GM21619 (cell line): ENCODE measurements at regions not wholly inside any gene's neighbourhood (a gene's known extent, or its start where the extent isn't known, plus 50 kb on each side); places are given as distances from the start of the nearest gene placed in this dataset.

Experiments
- ATAC-seq: cut with Tn5 transposase; IDR thresholded peaks from one replicate; pipeline ENCODE4 v1.9.1; 2021; ENCODE audit not compliant: unreplicated experiment

GRCh38 chr3:31137718-31138465, 243.4 kb upstream of the GADL1 start:
- ATAC-seq: no peak

GRCh38 chr3:31140470-31140869, 246.0 kb upstream of the GADL1 start:
- ATAC-seq: no peak

DNA sequence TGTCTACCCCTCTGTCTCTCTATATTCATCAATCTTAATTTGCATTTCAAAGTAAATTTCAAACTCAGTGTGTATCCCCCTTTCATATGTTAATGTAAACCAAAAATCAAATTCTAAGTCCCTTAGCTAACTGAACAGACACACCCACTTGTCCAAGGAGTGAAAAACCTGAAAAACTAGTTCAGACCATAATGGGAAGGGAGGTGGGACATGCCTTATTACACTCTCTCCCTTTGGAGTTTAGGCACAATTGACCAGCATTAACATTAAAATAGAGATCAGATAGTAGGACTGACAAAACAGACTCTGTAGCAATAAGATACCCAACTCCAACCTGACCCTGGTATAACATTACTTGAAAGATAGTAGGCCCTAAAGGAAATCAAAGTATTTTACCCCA, 247.7 kb upstream of the GADL1 start:
- no peak for ATAC-seq

DNA sequence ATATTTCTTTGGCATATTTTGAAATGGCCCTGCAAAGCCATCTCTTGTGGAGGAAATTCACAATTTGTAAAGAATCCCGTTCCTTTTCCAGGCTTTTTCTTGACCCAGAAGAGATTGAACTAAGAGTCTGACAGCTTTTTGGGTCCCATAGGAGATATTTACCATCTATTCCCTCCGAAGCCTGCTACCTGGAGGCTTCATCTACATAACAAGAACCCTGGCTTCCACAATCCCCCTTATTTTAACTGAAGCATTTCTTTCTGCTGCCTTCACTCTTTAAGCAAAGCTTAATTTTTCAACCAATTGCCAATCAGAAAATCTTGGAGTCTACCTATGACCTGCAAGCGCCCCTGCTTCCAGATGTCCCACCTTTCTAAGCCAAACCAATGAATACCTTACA, 248.1 kb upstream of the GADL1 start:
- ATAC-seq: no peak

GRCh38 chr3:31145062-31145461, 250.6 kb upstream of the GADL1 start:
- ATAC-seq: no peak

DNA sequence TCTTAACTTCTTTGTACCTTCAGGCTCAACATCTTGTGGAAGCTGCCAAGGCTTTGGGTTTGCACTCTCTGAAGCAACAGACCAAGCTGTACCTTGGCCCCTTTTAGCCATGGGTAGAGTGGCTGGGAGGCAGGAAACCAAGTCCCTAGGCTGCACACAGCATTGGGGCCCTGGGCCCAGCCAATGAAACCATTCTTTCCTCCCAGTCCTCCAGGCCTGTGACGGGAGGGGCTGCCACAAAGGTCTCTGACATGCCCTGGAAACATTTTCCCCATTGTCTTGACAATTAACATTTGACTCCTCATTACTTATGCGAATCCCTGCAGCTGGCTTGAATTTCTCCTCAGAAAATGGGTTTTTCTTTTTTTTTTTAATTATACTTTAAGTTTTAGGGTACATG, 253.1 kb upstream of the GADL1 start:
- ATAC-seq: no peak

DNA sequence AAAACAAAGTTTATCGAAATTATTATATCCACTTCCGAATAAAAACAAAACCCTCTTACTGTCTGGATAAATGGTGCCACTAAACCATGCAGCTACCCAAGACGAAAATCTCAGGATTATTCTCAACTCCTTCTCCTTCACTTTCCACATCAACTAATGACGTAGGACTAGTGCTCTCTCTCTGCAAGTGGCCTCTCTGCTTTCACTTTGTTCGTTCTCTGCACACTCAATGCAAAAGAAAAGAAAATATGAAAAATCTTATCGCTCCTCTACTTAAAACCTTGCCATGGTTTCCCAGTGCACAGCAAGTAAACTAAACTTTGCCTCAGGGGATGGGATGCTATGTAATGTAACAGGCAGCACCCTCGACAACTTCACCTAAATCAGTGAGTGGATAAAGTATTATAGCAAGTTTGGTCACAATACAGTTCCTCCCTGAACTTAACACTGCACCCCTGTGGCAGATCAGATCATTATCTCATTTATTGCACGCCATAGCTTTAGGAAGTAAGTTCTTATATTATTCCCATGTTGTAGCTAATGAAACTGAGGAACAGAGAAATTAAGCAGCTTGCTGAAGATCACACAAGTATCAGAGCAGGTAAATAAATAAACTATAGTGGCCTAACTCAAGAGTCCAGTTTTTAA, 262.7 kb upstream of the GADL1 start:
- ATAC-seq: no peak

DNA sequence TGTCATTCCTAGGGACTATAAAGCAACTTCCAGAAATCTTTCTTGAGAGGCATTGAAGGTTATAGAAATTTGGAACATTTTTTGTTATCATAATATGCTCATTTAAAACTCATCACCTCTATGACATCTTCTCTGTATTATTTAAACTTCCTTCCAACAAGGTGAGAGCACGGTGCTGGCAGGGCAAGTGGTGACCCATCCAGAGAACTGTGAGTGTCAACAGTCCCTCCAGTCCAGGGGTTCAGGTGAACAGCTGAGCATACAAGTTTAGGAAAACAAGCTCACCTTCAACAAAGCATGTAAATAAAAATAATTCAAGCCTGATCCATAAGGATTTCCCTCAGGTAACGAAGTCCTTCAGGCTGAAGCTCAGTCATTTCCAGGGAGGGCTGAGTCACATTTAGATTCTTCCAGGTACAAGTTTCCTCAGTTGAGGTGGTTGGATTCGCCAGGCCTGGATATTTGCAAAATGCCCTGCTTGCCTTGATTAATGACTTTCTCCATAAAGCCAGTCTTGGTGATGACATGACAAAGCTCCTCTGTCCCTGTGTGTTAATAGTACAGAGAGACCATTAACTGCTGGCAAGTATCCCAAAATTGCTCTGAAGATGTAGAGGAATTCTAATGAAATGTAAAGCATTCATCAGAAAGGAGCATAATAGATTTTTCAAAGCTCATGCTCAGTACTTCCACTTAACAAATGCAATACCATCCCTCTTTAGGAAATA, 263.6 kb upstream of the GADL1 start:
- no peak for ATAC-seq

DNA sequence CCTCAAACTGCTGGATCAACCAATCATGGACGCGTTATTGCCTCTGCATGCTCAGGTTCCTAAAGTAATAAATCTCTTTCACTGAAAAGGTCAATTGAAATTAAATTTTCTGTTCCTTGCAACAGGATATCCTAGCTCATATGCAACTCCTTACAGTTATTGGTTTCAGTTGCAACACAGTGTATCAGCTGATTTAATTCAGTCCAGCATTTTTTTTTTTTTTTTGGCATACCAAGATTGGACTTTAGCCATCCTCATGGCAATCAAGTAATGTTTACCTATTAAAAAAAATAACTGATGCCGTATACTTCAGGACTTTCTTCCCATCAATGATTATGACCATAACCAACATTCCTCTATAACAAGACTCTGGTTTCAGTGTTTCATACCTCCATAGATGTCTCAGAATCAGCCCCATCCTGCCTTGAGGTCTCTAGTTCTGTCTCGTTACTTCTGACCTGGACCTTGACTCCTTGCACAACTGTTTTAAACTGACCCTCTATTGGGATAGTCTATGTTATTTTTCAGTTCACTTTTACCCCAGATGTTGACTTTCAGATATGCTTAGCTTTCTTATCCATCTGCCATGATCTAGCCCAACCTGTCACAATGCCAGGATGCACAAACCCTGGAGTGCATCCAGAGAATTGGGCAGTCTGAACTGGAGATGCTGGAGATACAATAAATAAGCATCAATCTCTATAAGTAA, 265.0 kb upstream of the GADL1 start:
- no peak for ATAC-seq

DNA sequence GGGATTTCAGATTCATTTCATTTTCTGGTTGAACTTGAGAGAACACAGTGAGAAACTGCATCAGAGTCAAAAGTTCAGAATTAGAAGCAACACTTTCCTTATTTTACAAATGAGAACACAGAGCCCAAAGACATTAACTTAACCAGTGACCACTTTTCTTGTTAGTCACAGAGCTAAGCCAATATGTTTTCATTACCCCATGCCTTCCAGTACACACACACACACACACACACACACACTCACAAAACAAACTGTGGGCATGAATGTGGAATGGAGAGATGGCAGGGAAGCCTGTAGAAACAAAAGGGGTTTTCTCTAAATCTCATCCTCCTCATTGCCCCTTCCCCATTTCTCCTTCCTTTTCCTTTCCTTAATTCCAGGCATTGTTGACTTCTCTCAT, 267.4 kb upstream of the GADL1 start:
- no peak for ATAC-seq

GRCh38 chr3:31164381-31164780, 269.9 kb upstream of the GADL1 start:
- no peak for ATAC-seq

DNA sequence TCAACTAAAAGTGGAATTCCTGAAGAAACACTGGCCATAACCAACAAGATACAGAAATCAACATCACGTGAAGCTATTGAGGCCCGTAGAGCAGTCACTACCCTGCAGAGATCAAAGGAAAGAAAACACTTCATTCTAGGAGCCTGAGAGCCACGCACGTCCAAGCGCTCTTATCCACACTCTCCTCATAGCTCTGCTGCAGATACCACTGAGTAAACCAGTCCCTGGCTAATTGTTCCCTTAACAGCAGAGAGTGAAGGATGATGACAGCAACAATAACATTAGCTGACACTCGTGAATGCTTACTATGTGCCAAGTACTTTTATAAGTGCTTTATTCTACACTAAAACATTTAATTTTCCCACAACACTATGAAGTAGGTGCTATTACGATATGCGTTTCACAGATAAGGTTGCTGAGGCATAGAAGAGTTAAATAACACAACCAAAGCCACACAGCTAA, 271.0 kb upstream of the GADL1 start:
- no peak for ATAC-seq

DNA sequence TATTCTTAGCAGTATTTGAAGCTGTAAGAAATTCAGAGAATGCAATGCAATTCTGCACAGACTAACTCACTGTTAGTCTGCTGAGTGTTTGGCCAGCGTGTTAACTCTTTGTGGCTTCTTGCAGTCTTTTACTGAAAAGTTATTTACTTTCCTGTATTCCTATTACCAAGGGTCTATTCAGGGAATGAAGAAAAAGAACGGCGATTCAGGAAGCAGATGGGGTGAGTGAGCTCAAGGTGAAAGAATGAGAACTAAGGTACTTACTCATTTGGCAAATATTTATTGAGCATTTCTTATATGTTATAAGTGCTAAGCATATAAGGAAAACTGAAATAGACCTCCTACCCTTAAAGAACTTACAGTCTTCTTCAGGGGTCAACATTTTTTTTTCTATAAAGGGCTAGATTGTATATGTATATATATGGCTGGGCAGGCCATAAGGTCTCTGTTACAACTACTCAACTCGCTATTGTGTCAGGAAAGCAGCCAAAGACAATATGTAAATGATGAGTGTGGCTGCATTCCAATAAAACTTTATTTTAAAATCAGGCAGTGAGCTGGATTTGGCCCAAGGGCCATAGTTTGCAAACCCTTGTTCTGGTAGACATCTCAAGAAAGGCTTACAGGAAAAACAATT, 271.9 kb upstream of the GADL1 start:
- ATAC-seq: no peak

GRCh38 chr3:31167666-31168065, 273.2 kb upstream of the GADL1 start:
- ATAC-seq: no peak

DNA sequence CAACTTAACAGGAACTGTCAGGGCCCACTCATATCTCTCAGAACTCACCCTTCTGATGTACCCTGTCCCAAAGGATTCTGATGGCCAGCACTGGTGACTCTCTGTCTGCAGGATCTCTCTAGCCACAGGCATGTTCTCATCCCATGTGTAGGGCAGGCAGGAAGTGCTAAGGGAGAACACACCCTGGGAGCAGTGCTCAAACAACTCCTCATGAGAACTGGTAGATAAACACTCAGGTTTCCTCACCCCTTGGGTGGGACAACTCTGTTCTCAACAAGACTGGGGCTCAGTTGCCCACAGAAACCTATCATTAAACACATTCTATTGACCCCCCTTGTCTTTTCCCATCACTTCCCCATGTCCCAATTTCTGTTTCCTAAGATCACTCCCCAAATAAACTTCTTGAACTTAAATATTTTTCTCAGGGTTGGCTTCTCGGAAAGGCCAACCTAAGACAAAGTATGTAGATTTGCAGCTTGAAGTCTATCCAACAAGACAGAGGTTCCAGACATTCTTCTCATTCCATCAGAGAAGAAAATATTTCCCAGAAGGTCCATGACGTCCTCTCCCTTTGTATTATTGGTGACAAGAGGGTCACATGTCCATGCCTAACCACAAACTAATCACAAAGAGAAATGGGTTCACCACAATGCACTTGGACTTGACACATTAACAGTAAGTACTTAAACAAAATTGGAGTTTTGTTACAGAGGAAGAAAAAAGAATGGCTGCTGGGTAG, 276.6 kb upstream of the GADL1 start:
- ATAC-seq: no peak

DNA sequence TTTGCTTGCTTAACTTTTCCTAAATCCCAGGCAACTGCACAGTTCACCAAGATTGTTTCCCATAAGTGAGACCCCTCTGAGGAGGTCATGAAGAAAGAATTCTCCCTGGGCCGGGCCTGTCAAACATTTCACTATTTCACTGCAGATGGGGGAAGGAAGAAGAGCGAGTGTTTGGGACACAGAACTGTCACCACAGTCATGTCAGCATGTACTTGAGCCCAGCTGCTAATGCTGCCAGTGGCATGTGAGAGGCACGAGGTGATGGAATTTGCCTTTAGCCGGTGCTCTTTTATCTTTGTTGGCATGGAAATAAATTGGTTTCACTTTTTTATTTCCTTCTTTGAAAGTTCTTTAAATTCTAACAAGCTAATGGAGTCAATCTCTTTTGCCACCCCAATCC, 277.9 kb upstream of the GADL1 start:
- no peak for ATAC-seq

- no peak for ATAC-seq
These were observed 278.8 kb upstream of the GADL1 start for GRCh38 chr3:31173118-31173718.

DNA sequence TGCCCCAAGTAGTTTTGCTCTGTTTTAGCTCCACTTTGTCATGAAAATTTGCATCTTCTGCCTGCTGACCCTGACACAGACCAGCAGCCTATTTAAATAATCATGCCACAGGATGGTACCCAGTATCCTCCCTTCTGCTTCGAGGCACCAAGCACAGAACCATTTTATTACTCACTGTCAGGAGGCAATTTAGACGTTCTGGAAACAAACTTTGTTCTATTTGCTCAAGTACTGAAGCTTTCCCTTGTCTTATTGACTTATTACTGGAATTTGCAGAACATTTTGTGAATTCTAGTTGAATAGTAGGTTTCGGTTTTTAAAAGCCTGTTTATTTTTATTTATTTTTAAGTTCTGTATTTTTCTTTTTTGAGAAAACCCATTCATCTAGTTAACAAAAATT, 279.6 kb upstream of the GADL1 start:
- ATAC-seq: no peak

GRCh38 chr3:31176045-31176444, 281.6 kb upstream of the GADL1 start:
- no peak for ATAC-seq

DNA sequence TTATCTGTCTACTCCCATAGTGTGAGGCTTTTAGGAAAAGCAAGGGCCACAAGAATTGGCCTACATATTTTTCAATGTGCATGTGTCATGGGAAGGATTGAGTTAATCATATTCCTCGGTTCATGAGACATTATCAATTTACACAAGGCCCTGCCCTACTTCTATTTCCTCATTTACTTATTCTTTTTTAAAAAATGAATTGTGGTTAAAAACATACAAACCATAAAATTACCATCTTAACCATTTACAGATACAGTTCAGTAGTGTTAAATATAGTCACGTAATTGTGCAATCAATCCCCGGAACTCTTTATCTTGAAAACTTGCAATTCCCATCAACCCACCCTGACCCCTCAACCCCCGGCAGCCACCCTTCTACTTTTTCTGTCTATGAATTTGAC, 284.0 kb upstream of the GADL1 start:
- no peak for ATAC-seq
